RWPE1 (cell line): ENCODE measurements at regions not wholly inside any gene's neighbourhood (a gene's known extent, or its start where the extent isn't known, plus 50 kb on each side); places are given as distances from the start of the nearest gene placed in this dataset.

Experiments
- CTCF ChIA-PET: fragments of 350-600 bp; sonication (Branson Sonifier 250); formaldehyde crosslinking; extraction: SDS; loops from one replicate; lab custom pipeline; 2021; lab: Yijun Ruan, JAX
- POLR2A ChIA-PET: fragments of 400-600 bp; formaldehyde crosslinking; extraction: SDS; loops from one replicate; lab custom pipeline; 2020; ENCODE audit warnings: antibody characterized with exemption; ENCODE audit not compliant: low non-redundant PET; lab: Yijun Ruan, JAX
- DNase-seq: peaks from one replicate; pipeline ENCODE4 v3.0.0; 2012; ENCODE audit warnings: low spot score
- H3K27ac ChIP-seq: fragments of 450-650 bp; 2 replicates; pipeline ENCODE4 v1.5.1; 2017
- CTCF ChIP-seq: fragments of 450-650 bp; conservative IDR thresholded peaks from 2 replicates; pipeline ENCODE4 v1.5.1; 2017; ENCODE audit warnings: low read depth, mild to moderate bottlenecking

- no peak for DNase-seq
- H3K27ac ChIP-seq: no peak overlapping the region
- ChIA-PET POLR2A (no interaction called here), CTCF (no interaction called here)
- no peak for TF ChIP-seq CTCF
Measured at GRCh38 chr1:59039551-59039950, 255.7 kb upstream of the JUN start.

GRCh38 chr1:59040486-59040885, 256.4 kb upstream of the FGGY start:
- no peak overlapping the region for H3K27ac ChIP-seq
- CTCF ChIA-PET: no interaction called here

GRCh38 chr1:59041646-59042277, 255.1 kb upstream of the FGGY start:
- TF ChIP-seq CTCF: no peak
- ChIA-PET CTCF (interaction anchor here (0.6 kb wide), 1 partner anchor 9 kb away, joined by 5 read pairs; no protein-coding TSS in a partner anchor), POLR2A (no interaction called here)
- DNase-seq: no peak
- peak overlapping the region; percentile 63 for H3K27ac ChIP-seq

More at GRCh38 chr1:59040486-59040885, 256.4 kb upstream of the FGGY start:
- no peak for DNase-seq
- POLR2A ChIA-PET: no interaction called here
- TF ChIP-seq CTCF: no peak

- ChIA-PET POLR2A (no interaction called here), CTCF (interaction anchor here (1.3 kb wide), 1 partner anchor 19 kb away, joined by 5 read pairs; no protein-coding TSS in a partner anchor)
- H3K27ac ChIP-seq: peak overlapping the region; percentile 71
- peak; percentile 48 for DNase-seq
- no peak for TF ChIP-seq CTCF
Measured at GRCh38 chr1:59043796-59044195, 253.1 kb upstream of the FGGY start.

- ChIA-PET POLR2A (no interaction called here), CTCF (interaction anchor here (1.3 kb wide), 1 partner anchor 18 kb away, joined by 5 read pairs; no protein-coding TSS in a partner anchor)
- peak overlapping the region; percentile 71; the same call in 1 of the 2 replicates for H3K27ac ChIP-seq
- no peak for DNase-seq
- no peak for TF ChIP-seq CTCF
Measured at GRCh38 chr1:59044535-59045121, 252.3 kb upstream of the FGGY start.

GRCh38 chr1:59045137-59045536, 251.8 kb upstream of the FGGY start:
- POLR2A ChIA-PET: no interaction called here
- CTCF ChIA-PET: no interaction called here

More at GRCh38 chr1:59045137-59045536, 251.8 kb upstream of the FGGY start:
- no peak for TF ChIP-seq CTCF
- DNase-seq: no peak
- no peak overlapping the region for H3K27ac ChIP-seq
